GM21515 (cell line): ENCODE measurements at regions not wholly inside any gene's neighbourhood (a gene's known extent, or its start where the extent isn't known, plus 50 kb on each side); places are given as distances from the start of the nearest gene placed in this dataset.
"Not testable (repeated sequence)": the region's sequence is repeated elsewhere in the genome, so short reads cannot be mapped to it uniquely, and the experiment has no call there.

Source experiments
- ATAC-seq: cut with Tn5 transposase; IDR thresholded peaks from one replicate; pipeline ENCODE4 v1.9.1; 2021; ENCODE audit not compliant: unreplicated experiment

DNA sequence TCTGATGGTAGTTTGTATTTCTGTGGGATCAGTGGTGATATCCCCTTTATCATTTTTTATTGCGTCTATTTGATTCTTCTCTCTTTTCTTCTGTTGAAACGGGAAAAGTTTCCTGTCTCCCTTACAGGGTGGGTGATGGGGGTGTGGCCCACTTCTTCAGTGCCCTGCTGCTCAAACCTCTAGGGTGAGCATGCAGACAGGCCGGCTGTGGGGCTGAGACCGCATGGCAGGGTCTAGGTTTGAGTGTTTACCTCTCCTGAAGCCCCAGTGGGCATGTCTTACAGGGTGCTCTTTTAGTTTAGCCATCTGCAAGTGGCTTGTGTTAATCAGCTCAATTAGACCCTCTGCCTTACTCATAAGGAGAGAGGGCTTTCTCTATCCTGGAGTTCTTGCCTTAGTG is 450.0 kb upstream of the EPHA3 start:
- ATAC-seq = no peak

DNA sequence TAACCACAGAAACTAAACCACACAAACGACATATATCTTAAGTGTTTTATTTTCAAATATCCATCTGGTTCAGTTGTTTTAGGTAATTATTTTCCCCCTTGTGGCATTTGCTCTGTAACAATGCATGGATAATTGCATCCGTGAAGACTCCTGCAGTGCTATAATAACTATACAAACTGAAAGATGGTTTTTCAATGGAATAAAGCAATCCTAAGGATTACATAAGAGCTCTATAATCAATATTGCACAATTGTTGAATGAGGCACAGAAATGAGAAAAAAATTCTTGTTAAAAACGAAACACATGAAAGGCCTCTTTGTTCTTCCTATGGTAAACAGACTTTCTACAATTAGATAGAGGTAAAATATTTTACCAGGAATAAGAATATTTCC is 446.0 kb upstream of the EPHA3 start:
- no peak for ATAC-seq

DNA sequence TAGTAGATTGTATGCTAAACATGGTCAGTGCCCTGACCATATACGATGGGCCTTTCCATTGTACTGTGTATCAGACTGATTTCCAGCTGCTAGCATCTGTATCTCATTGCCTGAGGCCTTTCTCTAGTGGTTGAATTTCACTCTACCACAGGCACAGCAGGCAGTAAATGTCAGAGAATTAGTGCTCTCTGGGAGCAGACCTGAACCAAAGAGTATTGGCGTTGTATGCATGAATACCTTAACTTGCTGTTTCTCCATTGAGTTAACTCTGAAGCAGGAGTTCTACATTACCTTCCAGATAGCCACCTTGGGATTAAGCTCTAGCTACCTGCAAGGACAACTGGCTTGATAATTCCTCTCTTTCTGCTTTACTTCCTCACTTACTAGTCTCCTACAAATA is 439.2 kb upstream of the EPHA3 start:
- ATAC-seq = no peak

DNA sequence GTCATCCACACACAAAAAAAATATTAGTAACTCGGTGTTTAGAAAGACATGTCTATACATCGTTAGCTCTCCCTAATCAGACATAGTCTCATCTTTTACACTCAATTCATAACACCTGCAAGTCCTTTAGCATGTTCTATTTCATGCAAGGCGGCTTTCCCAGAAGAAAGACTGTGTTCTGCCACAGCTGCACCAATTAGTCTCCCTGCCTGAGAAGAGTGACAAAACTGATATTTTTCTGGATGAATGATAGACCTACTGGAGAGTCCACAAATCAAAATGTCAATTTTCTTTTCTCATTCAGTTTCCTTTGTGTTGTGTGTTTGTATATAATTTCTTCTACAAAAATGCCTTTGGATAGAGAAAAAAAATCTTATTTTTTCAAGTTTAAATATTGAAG is 435.8 kb upstream of the EPHA3 start:
- ATAC-seq = no peak

DNA sequence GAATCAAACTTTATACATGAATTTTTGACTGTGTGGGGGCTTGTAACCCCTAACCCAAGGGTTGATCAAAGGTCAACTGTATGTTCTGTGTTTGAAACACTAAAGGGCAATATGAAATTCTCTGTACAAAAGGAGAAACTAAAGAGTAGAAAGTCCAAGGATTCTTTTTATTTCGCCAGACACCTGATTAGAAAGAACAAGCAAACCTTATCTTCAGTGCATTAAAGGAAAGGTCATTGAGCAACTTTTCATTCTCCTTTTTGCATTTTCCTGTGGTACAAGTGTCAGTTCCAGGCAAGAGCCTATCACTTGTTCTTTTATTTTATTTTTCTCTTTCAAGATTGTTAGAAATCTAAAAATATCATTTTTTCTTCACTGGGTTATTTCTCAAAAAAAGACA is 430.1 kb upstream of the EPHA3 start:
- ATAC-seq = no peak

DNA sequence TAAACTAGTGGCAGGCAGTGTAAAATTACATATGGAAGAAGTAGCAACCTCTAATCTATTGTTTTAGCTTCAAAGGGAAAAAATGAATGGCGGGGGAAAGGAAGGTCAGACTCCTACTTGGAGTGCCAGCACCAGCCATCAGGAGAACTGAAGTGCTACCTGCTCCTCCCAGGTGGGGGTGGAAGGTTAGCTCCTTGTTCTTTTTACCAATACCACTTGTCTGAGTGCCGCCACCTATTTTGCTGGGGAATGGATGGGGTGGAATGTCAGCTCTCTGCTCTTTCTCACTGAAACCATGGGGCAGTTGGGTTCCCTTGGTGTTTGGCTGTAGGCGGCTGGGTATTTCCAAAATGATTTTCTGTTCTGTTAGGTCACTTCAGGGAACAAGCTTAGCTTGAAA is 428.7 kb upstream of the EPHA3 start:
- ATAC-seq = no peak

DNA sequence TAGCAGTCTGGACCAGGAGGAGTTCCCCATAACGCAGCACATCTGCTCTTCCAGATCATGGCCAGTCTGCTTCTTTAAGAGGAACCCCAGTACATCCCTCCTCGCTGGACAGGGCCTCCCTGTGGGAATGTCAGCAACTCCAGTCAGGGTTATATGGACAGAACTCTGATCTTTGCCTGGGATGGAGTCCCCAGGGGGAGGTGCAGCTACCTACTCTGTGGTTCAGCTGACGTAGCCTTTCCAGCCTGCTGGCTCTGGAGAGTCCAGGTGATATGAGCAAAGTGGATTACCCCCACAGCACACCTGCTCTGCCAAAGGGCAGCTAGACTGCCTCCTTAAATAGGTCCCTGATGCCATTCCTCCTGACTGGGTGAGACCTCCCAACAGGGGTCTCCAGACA is 417.1 kb upstream of the EPHA3 start:
- ATAC-seq = no peak

DNA sequence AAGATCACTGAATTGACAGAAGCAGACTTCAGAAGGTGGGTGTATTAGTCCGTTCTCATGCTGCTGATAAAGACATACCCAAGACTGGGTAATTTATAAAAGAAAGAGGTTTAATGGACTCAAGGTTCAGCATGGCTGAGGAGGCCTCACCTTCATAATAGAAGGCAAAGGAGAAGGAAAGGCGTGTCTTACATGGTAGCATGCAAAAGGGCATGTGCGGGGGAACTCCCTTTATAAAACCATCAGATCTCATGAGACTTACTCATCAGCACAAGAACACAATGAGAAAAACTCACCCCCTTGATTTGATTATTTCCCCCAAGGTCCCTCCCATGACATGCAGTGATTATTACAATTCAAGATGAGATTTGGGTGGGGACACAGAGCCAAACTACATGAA is 416.3 kb upstream of the EPHA3 start:
- ATAC-seq = no peak

DNA sequence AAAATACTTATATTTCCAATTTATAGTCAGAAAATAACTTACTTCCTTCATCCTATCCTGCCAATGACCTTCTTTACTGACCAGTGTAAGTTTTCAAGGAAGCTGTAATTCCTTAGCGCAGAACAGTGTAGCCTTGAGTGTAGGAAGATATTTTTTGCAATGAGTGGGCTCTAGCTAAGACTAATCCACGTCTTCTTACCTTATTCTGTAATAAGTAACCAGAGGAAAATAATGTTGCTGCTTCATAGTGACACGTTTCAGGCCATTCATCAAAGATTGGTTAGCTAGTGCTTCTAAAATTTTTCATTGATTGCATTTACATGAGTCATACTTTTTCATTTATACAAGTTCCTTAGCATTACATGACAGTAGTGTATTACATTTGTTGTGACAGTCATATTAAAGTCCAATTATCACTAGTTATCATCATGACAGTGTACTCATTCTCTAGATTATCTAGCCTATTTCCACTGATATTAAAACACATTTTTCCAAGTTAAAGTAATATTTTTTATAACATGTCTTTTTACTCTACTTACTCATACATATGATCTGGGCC is 403.8 kb upstream of the EPHA3 start:
- no peak for ATAC-seq

DNA sequence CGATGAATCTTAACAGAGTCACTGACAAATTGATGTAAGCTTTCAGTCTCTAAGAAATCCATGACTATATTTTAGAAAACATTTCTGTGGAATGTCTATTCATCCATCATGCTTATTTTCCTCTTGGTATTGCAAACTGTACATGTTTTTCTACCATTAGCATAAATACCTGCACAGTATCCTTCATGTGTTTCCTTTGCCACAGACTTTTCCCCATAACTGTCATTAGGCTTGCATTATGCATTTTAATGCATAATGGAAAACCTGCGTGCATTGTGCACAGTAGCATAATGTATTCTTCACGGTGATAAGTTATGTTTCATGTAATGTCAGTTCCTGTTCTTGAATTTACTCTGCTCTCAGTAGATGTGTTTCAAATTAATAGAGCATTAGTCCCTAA is 403.1 kb upstream of the EPHA3 start:
- no peak for ATAC-seq

DNA sequence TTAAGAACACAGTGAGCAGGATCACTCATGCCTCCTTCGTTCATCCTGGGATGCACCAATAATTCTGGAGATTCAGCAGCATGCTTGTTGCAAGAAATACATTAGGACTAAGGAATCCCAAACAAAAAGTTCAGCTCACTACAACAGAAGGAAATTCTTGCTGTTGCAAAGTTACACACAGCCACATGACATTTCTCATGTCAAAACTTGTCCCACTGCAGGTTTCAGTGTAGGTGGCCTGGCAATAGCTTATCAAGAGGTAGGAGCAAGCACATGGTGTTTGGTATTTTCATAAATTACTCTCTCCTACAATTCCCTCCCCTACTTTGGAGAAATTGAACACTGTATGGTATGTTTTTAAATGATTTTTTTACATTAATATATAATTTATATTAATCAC is 399.6 kb upstream of the EPHA3 start:
- no peak for ATAC-seq

DNA sequence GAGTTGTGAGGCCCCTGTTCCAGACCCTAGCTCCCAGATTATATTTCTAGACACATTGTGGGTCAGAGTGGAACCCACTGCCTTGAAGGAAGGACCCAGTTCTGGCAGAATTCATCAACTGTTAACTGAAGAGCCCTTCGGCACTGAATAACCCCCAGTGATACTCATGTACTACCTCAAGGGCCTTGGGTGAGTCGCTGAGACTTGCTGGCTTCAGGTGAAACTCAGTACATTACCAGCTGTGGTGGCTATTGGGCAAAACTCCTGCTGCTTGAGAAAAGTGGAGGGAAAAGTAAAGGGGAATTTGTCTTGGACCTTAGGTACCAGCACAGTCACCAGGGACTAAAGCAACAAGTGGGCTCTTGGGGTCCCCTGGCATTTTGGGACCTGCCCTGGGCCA is 394.9 kb upstream of the EPHA3 start:
- no peak for ATAC-seq

DNA sequence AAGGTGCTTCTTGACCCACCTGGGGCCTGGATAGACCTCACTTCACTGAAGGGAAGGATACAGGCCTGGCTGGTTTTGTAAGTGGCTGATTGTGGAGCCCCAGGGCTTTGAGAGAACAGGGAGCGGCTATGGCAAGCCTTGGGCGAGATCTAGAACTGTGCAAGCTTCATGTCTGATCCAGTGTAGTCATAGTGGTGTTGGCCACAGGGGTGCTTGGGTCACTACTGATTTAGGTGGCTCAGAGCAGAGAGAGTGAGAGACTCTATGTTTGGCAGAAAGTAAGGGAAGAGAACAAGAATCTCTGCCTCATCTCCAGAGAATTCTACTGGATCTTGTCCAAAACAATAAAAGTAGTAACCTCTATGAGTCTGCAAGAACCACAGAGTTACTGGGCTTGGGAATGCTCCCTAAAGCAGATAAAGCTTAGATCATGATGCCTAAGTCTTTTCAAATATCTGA is 394.2 kb upstream of the EPHA3 start:
- no peak for ATAC-seq

DNA sequence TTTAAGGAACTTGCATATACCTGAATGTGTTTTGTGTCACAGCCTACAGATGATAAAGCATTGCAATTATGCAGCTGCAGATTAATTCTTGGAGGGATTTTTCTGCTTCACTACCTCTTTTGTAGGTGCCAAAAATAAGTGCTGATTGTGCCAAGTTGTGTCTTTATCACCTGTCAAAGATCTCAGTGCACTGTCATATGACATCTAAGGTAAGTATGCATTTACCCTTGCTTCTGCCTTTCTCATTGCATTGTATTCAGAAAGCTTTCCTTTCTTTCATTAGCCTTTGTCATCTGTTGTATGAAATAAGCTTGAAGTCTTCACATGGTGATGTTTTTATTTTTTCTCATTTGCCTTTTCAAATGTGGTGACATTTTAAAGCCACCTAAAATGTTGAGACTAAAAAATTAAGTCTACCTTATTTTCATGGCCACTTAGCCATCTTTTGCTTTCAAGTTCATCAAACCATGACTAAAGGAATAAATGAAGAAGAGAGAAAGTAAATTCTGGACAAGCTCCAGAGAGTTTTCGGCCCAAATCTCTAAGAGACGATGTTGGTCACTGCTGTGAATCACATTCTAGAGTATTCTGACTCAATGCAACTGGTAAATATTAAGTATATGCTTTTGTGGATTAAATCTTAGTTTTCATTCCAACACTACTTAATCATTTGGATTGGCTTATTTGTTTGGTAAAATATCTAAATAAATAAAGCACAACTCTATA is 381.8 kb upstream of the EPHA3 start:
- ATAC-seq = no peak

DNA sequence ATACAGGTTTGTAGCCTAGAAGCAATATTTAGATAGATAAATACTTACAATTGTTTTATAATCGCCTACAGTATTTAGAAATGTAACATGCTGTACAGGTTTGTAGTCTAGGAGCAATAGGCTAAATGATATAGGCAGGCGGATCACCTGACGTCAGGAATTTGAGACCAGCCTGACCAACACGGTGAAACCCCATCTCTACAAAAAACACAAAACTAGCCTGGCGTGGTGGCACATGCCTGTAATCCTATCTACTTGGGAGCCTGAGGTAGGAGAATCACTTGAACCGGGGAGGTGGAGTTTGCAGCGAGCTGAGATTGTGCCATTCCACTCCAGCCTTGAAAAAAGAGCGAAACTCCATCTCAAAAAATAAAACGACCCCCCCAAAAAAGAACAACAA is 375.2 kb upstream of the EPHA3 start:
- ATAC-seq = no peak

DNA sequence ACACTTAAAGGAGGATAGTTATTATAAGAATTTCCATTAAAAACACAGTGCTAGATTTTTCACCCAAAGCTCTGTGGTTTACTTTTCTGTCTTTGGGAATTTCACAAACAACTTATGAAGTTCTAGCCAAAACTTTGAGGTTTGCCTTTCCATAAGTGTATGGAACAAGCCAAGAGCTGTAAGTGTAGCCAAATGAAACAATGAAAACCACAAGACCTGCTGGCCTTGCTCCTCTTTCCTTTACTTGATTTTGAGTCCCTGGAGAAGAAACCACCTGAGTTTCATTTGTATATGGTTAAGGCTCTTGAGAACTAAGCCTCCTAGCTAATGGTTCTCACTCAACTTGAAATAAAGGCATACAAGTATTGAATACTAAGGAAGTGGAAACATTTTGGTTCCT is 365.3 kb upstream of the EPHA3 start:
- no peak for ATAC-seq

DNA sequence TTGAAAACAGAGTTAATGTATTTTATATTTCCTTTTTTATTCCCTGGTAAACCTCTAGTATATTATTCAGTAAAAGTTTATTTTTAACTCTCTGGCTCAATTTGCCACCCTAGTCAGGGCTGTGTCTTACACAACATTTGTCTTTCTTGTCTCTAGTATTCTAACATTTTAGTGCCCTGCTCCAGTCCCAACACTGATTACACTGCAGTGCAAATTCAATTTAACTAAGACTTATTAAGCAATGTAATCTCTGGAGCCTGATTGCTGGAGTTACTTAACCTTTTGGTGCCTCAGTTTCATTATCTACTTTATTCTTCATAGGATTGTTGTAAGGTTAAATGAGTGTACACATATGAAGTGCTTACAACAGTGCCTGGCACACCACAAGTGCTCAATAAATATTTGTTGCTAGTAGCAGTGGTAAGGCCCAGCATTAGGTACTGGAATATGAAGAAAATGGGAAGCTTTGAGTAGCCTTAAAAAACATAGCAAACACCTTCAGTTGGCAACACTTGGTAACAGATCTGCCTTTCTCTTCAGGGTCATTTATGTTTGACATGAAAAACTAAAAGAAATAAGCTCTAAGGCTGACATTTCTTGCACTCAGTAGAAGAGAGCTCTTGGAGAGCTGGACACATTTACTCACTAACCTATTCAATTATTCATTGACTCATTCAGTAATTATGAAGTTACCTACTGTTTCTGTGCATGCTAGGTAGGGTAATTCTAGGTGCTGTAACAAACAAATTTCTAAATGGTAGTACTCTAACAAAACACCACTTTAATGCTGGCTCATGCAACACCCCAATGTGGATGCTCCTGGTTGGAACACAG is 364.5 kb upstream of the EPHA3 start:
- no peak for ATAC-seq

DNA sequence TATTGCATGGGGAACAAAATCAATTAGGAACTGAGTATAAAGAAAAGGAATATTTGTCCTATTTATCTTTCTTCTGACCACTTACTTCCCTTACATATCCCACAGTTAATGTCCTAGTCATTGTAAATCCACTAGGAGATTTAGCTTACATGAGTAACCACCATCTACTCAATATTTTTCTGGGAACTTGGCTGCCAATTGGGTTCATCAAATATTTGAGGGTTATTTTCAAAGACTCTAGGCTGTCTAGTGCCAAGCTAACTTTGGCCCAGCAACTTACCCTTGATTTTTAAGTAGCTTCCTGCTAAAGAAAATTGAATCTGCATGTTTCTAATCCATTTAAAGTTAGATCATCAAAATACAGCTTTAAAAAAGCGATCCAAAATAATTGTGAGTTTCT is 362.5 kb upstream of the EPHA3 start:
- ATAC-seq = no peak

DNA sequence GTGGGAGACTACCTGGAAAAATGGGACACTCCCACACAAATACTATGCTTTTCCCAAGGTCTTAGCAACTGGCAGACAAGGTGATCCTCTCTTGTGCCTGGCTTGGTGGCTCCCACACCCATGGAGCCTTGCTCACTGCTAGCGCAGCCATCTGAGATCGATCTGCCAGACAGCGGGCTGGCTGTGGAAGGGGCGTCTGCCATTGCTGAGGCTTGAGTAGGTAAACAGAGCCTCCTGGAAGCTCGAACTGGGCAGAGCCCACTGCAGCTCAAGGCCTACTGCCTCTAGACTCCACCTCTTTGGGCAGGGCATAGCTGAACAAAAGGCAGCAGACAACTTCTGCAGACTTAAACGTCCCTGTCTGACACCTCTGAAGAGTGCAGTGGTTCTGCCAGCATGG is 360.3 kb upstream of the EPHA3 start:
- ATAC-seq = not testable (repeated sequence)

DNA sequence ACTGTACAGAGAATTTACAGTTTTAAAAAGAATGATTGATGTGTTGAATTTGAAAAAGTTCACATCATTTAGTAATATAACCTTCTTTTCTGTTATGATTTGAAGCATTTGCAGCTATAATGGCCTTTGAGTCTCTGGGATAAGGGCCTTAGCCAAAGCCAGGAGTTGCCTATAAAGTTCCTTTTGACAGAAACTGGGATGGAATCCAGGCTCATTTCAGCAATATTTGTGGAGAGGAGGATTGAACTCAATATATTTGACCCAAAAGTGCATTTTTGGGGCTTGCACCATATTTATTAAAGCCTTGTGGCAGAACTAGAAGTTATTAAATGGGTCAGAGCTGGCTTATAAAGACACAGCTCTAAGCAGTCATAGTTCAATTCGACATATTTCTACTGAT is 348.7 kb upstream of the EPHA3 start:
- no peak for ATAC-seq

DNA sequence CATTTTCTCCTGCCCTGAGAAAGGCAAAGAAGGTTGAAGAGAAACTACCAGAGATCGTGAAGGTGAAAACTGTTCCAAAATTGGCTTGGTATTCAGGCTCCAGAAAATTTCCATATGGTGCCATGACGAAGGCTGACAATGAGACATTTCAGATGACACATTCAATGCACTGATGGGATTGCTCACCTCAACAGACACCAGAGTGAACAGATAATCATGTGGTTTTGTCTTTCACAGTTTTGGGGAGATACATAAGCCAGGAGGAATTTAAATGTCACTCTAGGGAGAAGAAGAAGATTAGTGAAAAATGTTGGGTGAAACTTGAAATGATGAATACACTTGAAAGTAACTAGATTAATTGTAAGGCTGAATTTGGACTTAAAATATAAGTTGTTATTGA is 339.7 kb upstream of the EPHA3 start:
- ATAC-seq = no peak

DNA sequence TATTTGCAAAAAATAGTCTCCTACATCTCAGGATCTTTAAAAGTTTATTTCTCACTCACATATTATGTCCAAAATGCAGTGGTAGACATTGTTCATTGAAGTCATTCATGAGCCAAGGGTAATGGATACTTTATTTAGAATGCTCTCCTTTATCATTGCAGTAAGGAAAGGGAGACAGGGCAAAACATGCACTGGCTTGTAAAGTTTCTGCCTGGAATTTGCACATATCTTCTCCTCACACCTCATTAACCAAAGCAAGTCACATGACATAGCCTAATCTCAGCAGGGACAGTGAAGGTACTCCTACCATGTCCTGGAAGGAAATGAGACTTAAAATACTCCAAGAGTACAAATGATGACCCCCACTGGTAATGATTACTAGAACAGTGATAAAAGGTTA is 333.7 kb upstream of the EPHA3 start:
- ATAC-seq = no peak
